Activated naive CD4-positive, alpha-beta T cell treated with anti-CD3 and anti-CD28 coated beads, Interleukin-2, amount 50 U/mL, for 24 hours (primary cell): ENCODE measurements at regions not wholly inside any gene's neighbourhood (a gene's known extent, or its start where the extent isn't known, plus 50 kb on each side); places are given as distances from the start of the nearest gene placed in this dataset.

Experiments used
- H3K27ac Mint-ChIP-seq: one replicate; pipeline ENCODE4 v1.8.0; 2021; ENCODE audit warnings: mild to moderate bottlenecking, mixed read lengths
- H3K27me3 Mint-ChIP-seq: one replicate; pipeline ENCODE4 v1.8.0; 2021; ENCODE audit warnings: mixed read lengths
- H3K36me3 Mint-ChIP-seq: one replicate; pipeline ENCODE4 v1.8.0; 2021; ENCODE audit warnings: mixed read lengths
- H3K4me1 Mint-ChIP-seq: one replicate; pipeline ENCODE4 v1.8.0; 2021; ENCODE audit warnings: mixed read lengths
- H3K4me3 Mint-ChIP-seq: one replicate; pipeline ENCODE4 v1.8.0; 2021; ENCODE audit warnings: mild to moderate bottlenecking, mixed read lengths
- H3K9me3 Mint-ChIP-seq: one replicate; pipeline ENCODE4 v1.8.0; 2021; ENCODE audit warnings: mixed read lengths

DNA sequence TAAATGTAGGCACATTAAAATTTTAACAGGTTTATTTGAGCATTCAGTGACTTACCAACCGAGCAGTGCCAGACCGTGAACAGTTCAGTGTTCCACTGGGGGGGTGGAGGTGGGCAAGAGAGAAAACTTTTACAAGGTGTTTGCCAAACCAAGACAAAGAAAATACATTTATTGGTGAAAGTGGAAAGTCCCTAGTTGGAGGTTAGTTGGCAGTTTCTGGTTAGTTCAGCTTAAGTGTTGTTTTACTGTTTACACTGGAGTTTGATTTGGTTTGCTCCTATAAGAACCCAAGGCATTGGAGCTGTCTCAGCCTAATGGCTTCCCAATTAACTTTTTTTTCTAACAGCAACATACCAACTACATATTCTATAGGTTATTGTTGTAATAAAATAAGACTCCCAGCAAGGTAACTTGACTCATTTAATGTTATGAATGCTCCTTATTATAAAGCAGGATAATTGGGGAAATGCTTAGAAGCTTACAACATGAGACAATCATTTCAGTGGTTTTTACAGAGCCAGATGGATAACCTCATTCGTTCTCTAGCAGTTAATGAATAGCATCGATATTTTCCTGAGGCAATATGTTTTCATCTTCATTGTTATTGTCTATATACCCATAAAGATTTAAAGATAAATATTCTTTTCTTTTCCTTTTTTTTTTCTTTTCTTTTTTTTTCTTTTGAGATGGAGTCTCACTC lies 115.8 kb downstream of the ETNK1 start:
- Mint-ChIP-seq H3K9me3 (peaks cover 8% of the 10 kb centered on the region), H3K36me3 (no peaks in the 10 kb centered on the region), H3K27me3 (peaks cover 6% of the 10 kb centered on the region), H3K4me3 (no peak overlapping the region), H3K4me1 (no peaks in the 10 kb centered on the region), H3K27ac (no peak overlapping the region)

DNA sequence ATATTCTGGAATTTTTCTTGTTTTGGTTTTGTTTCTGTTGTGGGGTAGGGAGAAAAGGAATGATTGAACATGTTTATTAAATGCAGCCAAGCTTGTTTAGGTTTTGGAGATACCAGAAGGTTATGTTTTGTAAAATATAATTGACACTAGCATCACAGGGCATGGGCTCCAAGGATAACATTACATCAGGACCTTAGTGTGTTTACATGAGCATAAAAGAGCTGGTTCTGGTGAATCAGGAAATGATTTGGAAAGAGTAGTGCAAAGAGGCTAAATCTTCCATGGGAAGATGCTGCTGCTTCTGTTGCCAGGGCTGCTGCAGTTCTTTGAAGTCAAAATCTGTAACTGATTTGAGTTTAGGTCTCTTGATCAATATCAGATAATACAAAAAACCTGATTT lies 118.7 kb downstream of the ETNK1 start:
- Mint-ChIP-seq H3K27ac (no peak overlapping the region), H3K9me3 (peaks cover 4% of the 10 kb centered on the region), H3K4me1 (no peaks in the 10 kb centered on the region), H3K36me3 (no peaks in the 10 kb centered on the region), H3K4me3 (no peak overlapping the region), H3K27me3 (peaks cover 7% of the 10 kb centered on the region)

DNA sequence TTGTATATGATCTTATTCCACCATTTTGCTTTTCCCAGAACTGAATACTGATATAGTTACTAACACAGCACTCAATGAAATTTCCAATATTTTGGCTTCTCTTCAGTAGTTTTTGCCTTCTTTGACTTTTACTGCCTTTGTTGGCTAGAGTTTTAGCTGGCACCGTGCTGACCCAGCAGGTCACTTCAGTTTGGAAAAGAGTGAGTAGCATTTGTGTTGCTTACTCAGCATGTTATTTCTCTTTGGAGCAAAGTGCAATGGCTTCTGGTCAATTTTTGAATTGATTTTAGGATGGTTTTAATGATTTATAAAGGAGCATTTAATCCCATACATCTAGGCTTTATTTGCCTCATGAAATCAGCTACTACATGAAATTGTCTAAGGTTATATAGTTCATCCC lies 119.2 kb downstream of the ETNK1 start:
- H3K27ac Mint-ChIP-seq: no peak overlapping the region
- H3K4me1 Mint-ChIP-seq: no peaks in the 10 kb centered on the region
- H3K4me3 Mint-ChIP-seq: no peak overlapping the region
- peaks cover 4% of the 10 kb centered on the region for H3K9me3 Mint-ChIP-seq
- no peaks in the 10 kb centered on the region for H3K36me3 Mint-ChIP-seq
- peaks cover 7% of the 10 kb centered on the region for H3K27me3 Mint-ChIP-seq

DNA sequence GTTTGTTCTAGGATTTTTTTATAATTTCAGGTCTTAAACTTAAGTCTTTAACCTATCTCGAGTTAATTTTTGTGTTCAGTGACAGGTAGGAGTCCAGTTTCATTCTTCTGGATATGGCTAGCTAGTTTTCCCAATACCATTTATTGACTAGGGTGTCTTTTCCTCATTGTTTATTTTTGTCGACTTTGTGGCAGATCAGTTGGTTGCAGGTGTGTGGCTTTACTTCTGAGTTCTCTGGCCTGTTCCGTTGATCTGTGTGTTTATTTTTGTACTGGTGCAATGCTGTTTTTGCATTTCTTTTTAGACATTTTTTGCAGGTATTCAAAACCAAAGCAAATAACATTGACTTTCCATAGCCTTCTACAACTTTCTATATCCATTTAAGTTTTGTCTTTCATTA lies 121.7 kb downstream of the ETNK1 start:
- H3K4me1 Mint-ChIP-seq: no peaks in the 10 kb centered on the region
- H3K27me3 Mint-ChIP-seq: peaks cover 7% of the 10 kb centered on the region
- peaks cover 4% of the 10 kb centered on the region for H3K9me3 Mint-ChIP-seq
- no peaks in the 10 kb centered on the region for H3K36me3 Mint-ChIP-seq
- no peak overlapping the region for H3K27ac Mint-ChIP-seq
- H3K4me3 Mint-ChIP-seq: no peak overlapping the region

DNA sequence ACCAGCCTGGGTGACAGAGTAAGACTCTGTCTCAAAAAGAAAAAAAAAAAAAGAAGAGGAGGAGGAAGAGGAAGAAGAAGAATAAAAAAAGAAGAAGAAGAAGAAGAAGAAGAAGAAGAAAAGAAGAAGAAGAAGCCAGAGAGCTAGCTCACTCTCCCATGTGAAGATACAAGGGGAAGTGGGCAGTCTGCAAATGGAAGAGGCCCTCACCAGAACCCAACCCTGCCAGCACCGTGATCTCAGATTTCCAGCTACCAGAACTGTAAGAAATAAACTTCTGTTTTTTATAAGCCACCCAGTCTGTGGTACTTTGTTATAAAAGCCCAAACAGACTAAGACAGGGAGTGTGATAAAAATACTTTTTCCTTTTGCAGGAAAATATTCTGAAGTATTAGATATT lies 130.7 kb downstream of the ETNK1 start:
- H3K9me3 Mint-ChIP-seq: peaks cover 6% of the 10 kb centered on the region
- H3K27me3 Mint-ChIP-seq: peaks cover 3% of the 10 kb centered on the region
- no peaks in the 10 kb centered on the region for H3K4me1 Mint-ChIP-seq
- no peak overlapping the region for H3K4me3 Mint-ChIP-seq
- H3K27ac Mint-ChIP-seq: no peak overlapping the region
- no peaks in the 10 kb centered on the region for H3K36me3 Mint-ChIP-seq

DNA sequence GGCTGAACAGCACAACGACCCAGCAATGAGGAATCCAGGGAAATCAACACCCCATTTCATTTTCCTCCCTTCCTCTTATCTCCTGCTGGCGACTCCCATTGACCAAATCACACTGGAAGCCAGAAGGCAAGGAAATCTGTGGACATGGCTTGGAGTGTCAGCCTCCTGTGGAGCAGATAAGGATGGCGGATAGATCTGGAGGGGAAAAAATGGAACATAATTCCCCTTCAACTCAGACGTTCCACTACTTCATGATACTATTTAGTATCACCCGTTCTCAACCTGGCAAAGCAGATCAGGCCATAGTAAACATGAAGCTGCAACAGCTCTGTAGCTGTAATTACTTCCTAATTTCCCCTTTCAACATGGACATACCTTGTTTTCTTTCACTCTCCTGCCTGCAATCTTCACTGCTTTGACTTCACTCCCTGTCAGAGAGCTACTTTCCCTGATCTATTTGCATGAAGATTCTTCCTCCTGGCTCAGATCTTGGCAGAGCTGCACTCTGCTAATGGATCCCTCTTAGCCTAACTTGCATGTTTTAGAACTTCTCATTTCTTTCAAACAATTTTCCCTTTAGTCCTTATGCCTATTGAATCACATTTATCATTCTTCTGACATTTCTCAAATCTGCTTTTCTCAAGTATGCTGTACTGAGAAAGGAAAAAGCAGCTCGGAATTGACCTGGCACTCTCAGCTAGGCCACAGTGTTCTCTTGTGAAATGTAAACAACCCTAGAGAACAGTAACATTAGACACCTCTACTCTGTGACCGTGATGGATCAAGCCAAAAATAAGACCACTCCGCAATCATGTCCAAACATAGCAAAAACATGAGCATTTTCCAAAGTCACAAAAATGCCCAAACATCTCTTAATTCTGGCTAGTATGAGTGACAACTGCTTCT lies 135.1 kb downstream of the ETNK1 start:
- no peak overlapping the region for H3K4me3 Mint-ChIP-seq
- H3K27ac Mint-ChIP-seq: no peak overlapping the region
- no peaks in the 10 kb centered on the region for H3K4me1 Mint-ChIP-seq
- no peaks in the 10 kb centered on the region for H3K27me3 Mint-ChIP-seq
- no peaks in the 10 kb centered on the region for H3K36me3 Mint-ChIP-seq
- H3K9me3 Mint-ChIP-seq: peaks cover 4% of the 10 kb centered on the region

DNA sequence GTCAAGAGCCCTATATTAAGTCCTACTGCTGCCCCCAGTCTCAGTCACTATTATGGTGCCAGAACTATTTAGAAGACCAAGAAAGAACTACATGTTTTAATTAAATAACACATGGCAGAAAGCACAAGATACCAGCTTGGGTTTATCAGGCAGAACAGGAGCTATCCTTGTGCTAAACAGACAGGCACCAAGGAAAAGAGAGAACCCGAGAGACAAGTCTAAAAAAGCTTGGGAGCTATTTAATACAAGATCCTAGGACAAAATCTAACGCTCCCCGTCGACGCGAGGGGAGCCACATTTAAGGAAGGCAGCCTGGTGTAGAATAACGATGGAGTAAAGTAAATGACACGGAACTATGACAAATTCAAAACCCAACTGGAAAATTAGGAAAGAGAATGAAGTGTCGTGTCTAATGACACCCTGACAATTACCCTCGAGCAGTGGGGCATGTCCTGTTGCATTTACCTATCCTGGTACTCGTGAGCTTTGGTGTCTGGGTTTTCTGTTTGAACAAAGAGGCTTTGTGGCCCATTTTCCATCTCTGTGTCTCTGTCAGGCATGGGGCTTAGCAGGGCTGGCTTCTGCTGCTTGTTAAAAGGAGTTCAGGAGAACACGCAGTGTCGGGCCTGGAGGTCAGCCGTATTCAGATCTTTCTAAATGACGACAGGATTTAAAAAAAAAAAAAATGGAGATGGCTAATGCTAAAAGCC lies 140.6 kb downstream of the ETNK1 start:
- Mint-ChIP-seq H3K4me3 (no peak overlapping the region), H3K9me3 (peaks cover 3% of the 10 kb centered on the region), H3K27ac (no peak overlapping the region), H3K4me1 (no peaks in the 10 kb centered on the region), H3K27me3 (no peaks in the 10 kb centered on the region), H3K36me3 (no peaks in the 10 kb centered on the region)

DNA sequence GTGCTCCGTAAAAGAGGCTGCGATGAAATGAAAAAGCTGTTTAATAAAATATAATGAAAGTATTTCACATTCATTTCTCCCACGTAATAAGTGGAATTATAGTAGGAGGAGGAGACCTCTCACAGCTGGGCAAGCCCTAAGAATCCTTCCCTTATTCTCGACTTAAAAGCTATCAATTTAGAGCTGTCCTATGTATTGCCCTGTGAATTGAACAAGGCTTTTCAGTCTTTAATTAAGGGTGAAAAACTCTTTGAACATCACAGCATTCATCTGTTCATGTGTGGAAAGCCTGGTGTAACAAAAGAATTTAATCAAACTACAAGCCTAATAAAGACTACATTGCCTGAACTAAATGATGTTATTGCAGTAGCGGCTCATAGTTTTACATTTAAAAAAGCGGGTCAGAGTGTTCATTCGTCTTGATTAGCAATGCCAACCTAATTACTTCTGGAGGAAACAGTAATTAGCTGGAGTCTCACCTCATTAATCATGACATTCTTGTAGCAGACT lies 142.0 kb downstream of the ETNK1 start:
- Mint-ChIP-seq H3K4me3 (no peak overlapping the region), H3K27me3 (no peaks in the 10 kb centered on the region), H3K36me3 (no peaks in the 10 kb centered on the region), H3K27ac (no peak overlapping the region), H3K4me1 (no peaks in the 10 kb centered on the region), H3K9me3 (no peaks in the 10 kb centered on the region)

DNA sequence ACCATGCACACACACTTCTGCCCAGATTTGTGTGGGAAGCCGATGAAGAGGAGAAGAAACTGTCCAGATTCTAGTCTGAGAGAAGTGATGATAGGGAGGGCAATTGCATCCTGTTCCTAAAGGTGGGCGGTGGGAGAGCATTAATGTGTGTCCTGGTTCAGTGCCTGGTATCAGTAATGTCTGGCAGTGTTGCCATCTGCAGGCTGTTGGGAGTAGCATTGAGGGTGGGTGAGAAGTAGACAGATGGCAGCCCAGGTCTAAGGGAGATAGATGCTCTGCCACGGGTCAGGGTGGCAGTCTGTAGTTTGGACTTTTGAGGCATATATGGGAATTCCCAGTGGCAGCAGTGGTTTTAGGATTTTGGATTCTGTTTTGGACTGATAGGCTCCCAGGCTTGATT lies 156.4 kb downstream of the ETNK1 start:
- no peak overlapping the region for H3K4me3 Mint-ChIP-seq
- no peaks in the 10 kb centered on the region for H3K9me3 Mint-ChIP-seq
- no peaks in the 10 kb centered on the region for H3K36me3 Mint-ChIP-seq
- peaks cover 2% of the 10 kb centered on the region for H3K27me3 Mint-ChIP-seq
- no peaks in the 10 kb centered on the region for H3K4me1 Mint-ChIP-seq
- H3K27ac Mint-ChIP-seq: no peak overlapping the region

DNA sequence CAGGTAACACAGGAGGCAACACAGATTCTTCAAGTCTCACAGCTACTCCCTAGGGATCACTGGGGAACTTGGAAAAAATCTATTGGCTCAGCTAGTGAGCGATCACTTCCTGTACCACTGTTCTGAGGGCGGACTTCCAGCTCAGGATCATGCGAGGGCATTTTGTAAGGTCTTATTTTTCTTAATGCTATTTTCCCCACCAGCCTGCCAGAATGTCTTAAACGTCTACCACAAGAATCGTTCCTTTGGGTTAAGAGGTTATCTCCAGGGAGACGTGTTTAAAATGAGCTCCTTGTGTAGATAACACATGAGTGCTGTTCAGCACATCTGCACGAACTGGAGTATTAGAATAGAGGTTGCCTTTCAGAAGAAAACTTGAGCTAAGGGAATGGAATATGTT lies 162.6 kb downstream of the ETNK1 start:
- peaks cover 5% of the 10 kb centered on the region for H3K27me3 Mint-ChIP-seq
- no peaks in the 10 kb centered on the region for H3K9me3 Mint-ChIP-seq
- H3K4me1 Mint-ChIP-seq: no peaks in the 10 kb centered on the region
- no peak overlapping the region for H3K27ac Mint-ChIP-seq
- no peaks in the 10 kb centered on the region for H3K36me3 Mint-ChIP-seq
- no peak overlapping the region for H3K4me3 Mint-ChIP-seq

DNA sequence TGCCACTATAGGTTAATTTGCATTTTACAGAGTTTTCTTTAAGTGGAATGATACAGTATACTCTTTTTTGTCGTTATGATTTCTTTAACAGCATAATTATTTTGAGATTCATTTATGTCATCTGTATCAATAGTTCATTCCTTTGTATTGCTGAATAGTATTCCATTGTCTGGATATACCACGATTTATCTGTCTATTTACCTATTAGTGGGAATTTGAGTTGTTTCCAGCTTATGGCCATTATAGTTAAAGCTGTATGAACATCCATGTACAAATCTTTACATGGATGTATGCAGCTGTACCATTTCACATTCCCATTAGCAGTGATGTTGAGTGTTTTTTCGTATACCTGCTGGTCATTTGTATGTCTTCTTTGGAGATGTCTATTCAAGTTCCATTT lies 163.9 kb downstream of the ETNK1 start:
- peaks cover 6% of the 10 kb centered on the region for H3K27me3 Mint-ChIP-seq
- H3K4me1 Mint-ChIP-seq: no peaks in the 10 kb centered on the region
- H3K36me3 Mint-ChIP-seq: no peaks in the 10 kb centered on the region
- H3K9me3 Mint-ChIP-seq: no peaks in the 10 kb centered on the region
- no peak overlapping the region for H3K4me3 Mint-ChIP-seq
- H3K27ac Mint-ChIP-seq: no peak overlapping the region

DNA sequence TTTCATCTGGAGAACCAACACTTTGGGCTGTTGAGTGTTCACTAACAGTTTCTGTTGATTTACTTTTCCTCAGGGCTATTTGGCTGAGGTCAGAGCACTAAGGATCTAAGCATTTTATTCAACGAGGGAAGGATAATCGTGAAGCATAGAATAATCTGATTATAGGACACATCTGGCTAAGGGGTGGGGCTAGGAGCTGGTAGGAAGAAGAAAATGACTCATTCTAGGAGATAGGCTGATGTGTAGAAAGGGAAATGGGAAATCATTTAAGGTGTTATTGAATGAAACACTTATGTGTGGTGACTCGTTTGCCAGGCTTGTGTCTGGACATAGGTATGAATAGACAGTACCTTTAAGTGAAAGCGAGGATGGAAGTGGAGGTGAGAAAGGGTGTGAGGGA lies 167.2 kb downstream of the ETNK1 start:
- H3K9me3 Mint-ChIP-seq: no peaks in the 10 kb centered on the region
- H3K27ac Mint-ChIP-seq: no peak overlapping the region
- no peak overlapping the region for H3K4me3 Mint-ChIP-seq
- H3K27me3 Mint-ChIP-seq: peaks cover 6% of the 10 kb centered on the region
- no peaks in the 10 kb centered on the region for H3K4me1 Mint-ChIP-seq
- H3K36me3 Mint-ChIP-seq: no peaks in the 10 kb centered on the region

DNA sequence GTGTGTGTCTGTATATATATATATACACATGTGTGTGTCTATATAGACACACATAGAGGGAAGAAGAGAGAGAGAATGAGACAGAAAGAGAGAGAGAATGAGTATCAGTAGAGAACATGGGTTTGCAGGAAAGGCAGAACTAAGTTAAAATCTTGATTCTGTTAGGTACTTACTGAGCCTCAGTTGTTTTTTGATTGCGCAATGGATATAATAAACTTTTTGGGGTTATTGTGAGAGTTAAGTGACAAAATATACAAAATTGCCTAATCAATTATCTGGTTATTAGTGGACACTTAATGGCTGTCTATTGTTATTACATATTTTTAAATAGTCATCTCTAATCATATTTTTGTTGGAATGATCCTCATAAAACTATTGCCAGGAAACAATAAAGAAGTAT lies 169.0 kb downstream of the ETNK1 start:
- H3K27me3 Mint-ChIP-seq: peaks cover 5% of the 10 kb centered on the region

DNA sequence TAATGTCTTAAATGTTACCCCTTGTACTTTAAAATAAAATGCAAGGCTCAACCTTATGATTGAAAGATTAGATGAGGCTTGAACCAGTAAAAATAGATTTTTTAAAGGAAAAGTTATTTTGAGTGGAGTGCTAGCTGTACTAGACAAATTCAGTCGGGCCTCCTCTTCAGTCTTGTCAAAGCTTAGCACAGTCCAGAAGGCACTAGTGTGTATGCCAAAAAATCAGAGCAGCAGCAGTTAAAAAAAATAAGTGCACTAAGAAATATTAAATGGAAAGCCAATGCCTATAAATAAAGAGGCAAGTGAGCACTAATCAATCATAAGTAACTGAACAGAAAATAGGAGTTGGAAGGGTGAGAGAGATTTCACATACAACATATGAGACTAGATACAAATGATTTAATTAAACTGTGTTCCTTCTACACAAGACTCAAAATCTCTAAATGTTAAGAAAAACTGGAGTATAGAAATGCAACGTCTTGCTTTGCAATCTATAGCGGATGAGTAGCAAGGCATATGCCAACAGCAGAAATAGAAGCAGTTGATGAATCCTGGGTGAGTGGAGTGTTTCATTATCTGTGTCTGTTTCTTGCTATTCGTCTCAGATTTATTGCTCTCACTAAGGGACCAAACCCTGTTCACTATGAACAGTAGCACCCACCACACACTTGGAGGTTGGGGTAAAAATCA lies 172.1 kb downstream of the ETNK1 start:
- no peaks in the 10 kb centered on the region for H3K36me3 Mint-ChIP-seq
- H3K27ac Mint-ChIP-seq: no peak overlapping the region
- no peak overlapping the region for H3K4me3 Mint-ChIP-seq
- peaks cover 5% of the 10 kb centered on the region for H3K27me3 Mint-ChIP-seq
- no peaks in the 10 kb centered on the region for H3K9me3 Mint-ChIP-seq
- no peaks in the 10 kb centered on the region for H3K4me1 Mint-ChIP-seq

More for the DNA sequence above, 169.0 kb downstream of the ETNK1 start:
- no peaks in the 10 kb centered on the region for H3K36me3 Mint-ChIP-seq
- H3K9me3 Mint-ChIP-seq: no peaks in the 10 kb centered on the region
- H3K27ac Mint-ChIP-seq: no peak overlapping the region
- no peak overlapping the region for H3K4me3 Mint-ChIP-seq
- H3K4me1 Mint-ChIP-seq: no peaks in the 10 kb centered on the region

DNA sequence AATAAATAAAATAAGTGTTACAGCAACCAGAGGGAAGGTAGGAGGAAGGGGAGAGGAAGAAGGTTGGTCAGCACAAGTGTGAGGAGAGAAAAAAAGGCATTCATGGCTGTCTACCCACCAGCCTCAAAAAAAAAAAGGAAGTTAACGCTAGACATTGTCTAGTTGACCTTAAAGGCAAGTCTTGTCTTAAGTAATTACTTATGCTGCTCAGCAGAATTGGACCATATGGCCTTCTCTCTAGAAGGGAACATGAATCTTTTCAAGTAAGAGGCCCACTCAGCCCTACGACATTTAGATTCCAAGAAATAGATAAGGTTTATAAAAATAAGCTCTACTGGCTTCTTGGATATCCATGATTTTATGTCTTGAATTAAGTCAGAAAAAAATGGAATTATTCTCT lies 172.7 kb downstream of the ETNK1 start:
- Mint-ChIP-seq H3K27ac (no peak overlapping the region), H3K9me3 (no peaks in the 10 kb centered on the region), H3K4me3 (no peak overlapping the region), H3K4me1 (no peaks in the 10 kb centered on the region), H3K36me3 (no peaks in the 10 kb centered on the region), H3K27me3 (peaks cover under 1% of the 10 kb centered on the region)
